Panc1 (cell line): ENCODE measurements at regions not wholly inside any gene's neighbourhood (a gene's known extent, or its start where the extent isn't known, plus 50 kb on each side); places are given as distances from the start of the nearest gene placed in this dataset.

Experiments
- ATAC-seq: fragments of 200-7000 bp; cut with Tn5 transposase; 2 replicates; pipeline ENCODE4 v1.9.1; 2020; ENCODE audit warnings: mild to moderate bottlenecking, moderate library complexity
- BruUV-seq: library from RNA; stranded (reverse); fragments of 400-500 nt; replicated peaks from 2 replicates; lab custom pipeline; 2021; lab: Mats Ljungman, UMichigan
- CTCF ChIA-PET: fragments of 300-600 bp; sonication (Branson Sonifier 250); formaldehyde crosslinking; loops from one replicate; lab custom pipeline; 2022; ENCODE audit warnings: antibody characterized with exemption; lab: Charles Lee
- POLR2A ChIA-PET: fragments of 300-600 bp; sonication (Branson Sonifier 250); formaldehyde crosslinking; loops from one replicate; lab custom pipeline; 2022; ENCODE audit warnings: antibody characterized with exemption; lab: Charles Lee
- DNase-seq: peaks from one replicate; pipeline ENCODE4 v3.0.0-alpha.2; 2010; ENCODE audit warnings: low read depth, low spot score
- H3K27ac ChIP-seq: 2 replicates; pipeline ENCODE4 v1.5.1; 2011; ENCODE audit warnings: mild to moderate bottlenecking, low read length, inconsistent platforms
- H3K27me3 ChIP-seq: fragments of 200-500 bp; sonication (Bioruptor generic); 2 replicates; pipeline ENCODE4 v1.6.0; 2014; ENCODE audit warnings: low read length, inconsistent platforms; ENCODE audit not compliant: control insufficient read depth, insufficient read depth
- H3K36me3 ChIP-seq: fragments of 200-500 bp; sonication (Bioruptor generic); 2 replicates; pipeline ENCODE4 v1.5.1; 2014; ENCODE audit warnings: inconsistent platforms, mild to moderate bottlenecking, low read length, moderate library complexity; ENCODE audit not compliant: control insufficient read depth, insufficient read depth
- H3K4me1 ChIP-seq: 2 replicates; pipeline ENCODE4 v1.5.1; 2011; ENCODE audit warnings: inconsistent platforms, mild to moderate bottlenecking, low read length, moderate library complexity; ENCODE audit not compliant: control insufficient read depth, insufficient read depth
- H3K4me3 ChIP-seq, 2 experiments: 2 replicates each; pipeline ENCODE4 v1.5.1; 2011 to 2012; ENCODE audit warnings: low read depth in 2 of 2, low read length in 2 of 2, mild to moderate bottlenecking in 2 of 2, inconsistent platforms in 1 of 2, moderate library complexity in 1 of 2
- H3K9me3 ChIP-seq: fragments of 200-500 bp; sonication (Bioruptor generic); 2 replicates; pipeline ENCODE4 v1.5.1; 2014; ENCODE audit warnings: low read depth, mild to moderate bottlenecking, inconsistent platforms, low read length, moderate library complexity; ENCODE audit not compliant: control insufficient read depth, insufficient read depth
- CTCF ChIP-seq: fragments of 450-650 bp; IDR thresholded peaks from 2 replicates; pipeline ENCODE4 v1.5.1; 2017; ENCODE audit warnings: mild to moderate bottlenecking
- POLR2AphosphoS5 ChIP-seq: IDR thresholded peaks from 2 replicates; pipeline ENCODE4 v1.6.1; 2012; ENCODE audit warnings: mild to moderate bottlenecking, low read depth, low read length, moderate library complexity
- SIN3A ChIP-seq: IDR thresholded peaks from 2 replicates; pipeline ENCODE4 v1.6.1; 2012; ENCODE audit warnings: low read depth, mild to moderate bottlenecking, low read length, moderate library complexity, borderline replicate concordance; ENCODE audit not compliant: insufficient read depth
- TCF7L2 ChIP-seq: IDR thresholded peaks from 2 replicates; pipeline ENCODE4 v1.6.1; 2011; ENCODE audit warnings: mild to moderate bottlenecking, low read depth, low read length, inconsistent platforms
- in situ Hi-C: cut with HindIII; loops from 2 replicates; pipeline ENCODE4 v1.10.0; 2016; ENCODE audit warnings: low sequenced_read_pairs, low pct_unique_long_range_greater_than_20kb
- intact Hi-C: fragments of 100-400 bp; cut with micrococcal nuclease; formaldehyde crosslinking; loops from one replicate; pipeline ENCODE4 v1.10.0; 2022; ENCODE audit not compliant: unreplicated experiment
- TF ChIP-seq, protein P1 (sequence below), 2 experiments: IDR thresholded peaks; 2 replicates each; pipeline ENCODE4 v1.6.1; 2011 to 2012; ENCODE audit warnings: low read depth in 2 of 2, control low read depth in 1 of 2, low read length in 1 of 2, mild to moderate bottlenecking in 1 of 2, moderate library complexity in 1 of 2; ENCODE audit not compliant: insufficient read depth in 1 of 2

DNA sequence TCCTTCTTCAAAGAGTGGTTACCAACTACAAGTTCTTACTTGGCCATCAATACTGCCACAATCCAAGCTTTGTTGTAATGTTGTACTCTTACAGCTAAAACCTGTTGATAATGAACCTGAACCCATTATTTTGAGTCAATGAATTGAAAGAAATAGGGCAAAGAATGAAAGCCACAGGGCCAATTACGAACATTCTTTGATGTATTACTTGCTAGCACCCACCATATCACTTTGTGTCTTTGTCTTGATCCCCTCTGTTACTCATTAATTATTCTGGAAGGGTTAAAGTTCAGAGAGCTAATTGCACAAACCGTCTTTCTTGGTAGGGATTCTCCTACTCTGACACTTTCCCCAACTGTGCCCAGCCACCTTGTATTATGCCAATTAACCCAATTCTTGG lies 53.2 kb upstream of the TFEC start:
- no peaks in the 10 kb centered on the region for H3K9me3 ChIP-seq
- H3K36me3 ChIP-seq = no peaks in the 10 kb centered on the region
- in situ Hi-C loops = no loop called here
- DNase-seq (no peak), ATAC-seq (no peak)
- TF ChIP-seq TCF7L2 (no peak), POLR2AphosphoS5 (no peak), SIN3A (no peak), CTCF (no peak)
- TF ChIP-seq, protein P1, sequence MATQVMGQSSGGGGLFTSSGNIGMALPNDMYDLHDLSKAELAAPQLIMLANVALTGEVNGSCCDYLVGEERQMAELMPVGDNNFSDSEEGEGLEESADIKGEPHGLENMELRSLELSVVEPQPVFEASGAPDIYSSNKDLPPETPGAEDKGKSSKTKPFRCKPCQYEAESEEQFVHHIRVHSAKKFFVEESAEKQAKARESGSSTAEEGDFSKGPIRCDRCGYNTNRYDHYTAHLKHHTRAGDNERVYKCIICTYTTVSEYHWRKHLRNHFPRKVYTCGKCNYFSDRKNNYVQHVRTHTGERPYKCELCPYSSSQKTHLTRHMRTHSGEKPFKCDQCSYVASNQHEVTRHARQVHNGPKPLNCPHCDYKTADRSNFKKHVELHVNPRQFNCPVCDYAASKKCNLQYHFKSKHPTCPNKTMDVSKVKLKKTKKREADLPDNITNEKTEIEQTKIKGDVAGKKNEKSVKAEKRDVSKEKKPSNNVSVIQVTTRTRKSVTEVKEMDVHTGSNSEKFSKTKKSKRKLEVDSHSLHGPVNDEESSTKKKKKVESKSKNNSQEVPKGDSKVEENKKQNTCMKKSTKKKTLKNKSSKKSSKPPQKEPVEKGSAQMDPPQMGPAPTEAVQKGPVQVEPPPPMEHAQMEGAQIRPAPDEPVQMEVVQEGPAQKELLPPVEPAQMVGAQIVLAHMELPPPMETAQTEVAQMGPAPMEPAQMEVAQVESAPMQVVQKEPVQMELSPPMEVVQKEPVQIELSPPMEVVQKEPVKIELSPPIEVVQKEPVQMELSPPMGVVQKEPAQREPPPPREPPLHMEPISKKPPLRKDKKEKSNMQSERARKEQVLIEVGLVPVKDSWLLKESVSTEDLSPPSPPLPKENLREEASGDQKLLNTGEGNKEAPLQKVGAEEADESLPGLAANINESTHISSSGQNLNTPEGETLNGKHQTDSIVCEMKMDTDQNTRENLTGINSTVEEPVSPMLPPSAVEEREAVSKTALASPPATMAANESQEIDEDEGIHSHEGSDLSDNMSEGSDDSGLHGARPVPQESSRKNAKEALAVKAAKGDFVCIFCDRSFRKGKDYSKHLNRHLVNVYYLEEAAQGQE (IDR thresholded peaks at IDR 0.05; ENCODE audit: insufficient read depth in 1 of 2, low read depth in 2 of 2, low read length in 1 of 2) = no peak
- no peak overlapping the region for H3K4me3 ChIP-seq
- no TSS peak for BruUV-seq
- intact Hi-C loops = no loop called here
- no peaks in the 10 kb centered on the region for H3K4me1 ChIP-seq
- POLR2A ChIA-PET = interaction anchor here (0.6 kb wide), 1 partner anchor 21 kb away, joined by 8 read pairs; no protein-coding TSS in a partner anchor
- CTCF ChIA-PET = no interaction called here
- H3K27ac ChIP-seq = no peak overlapping the region
- no peaks in the 10 kb centered on the region for H3K27me3 ChIP-seq

DNA sequence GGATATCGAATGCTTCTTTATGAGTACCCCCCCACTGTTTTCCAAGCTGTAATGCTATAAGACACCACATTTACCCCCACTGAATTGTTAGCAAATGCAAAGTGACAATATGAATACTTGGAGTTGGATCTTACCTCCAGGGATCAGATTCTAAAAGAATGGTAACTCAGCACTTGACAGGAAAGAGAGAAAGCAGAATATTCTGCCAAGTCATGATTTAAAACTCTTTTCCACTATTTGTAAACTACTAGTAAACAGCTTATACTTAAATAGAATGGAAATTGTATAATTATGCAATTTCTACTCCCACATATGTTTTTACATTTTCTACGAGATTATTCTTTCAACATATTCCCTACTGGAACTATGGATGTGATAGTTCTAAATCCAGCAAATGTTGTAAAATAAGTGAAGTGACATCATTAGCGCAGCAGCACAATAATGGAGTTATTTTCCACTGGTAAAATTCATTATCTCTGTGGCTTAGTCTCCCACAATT lies 56.0 kb upstream of the TFEC start:
- POLR2A ChIA-PET = no interaction called here
- in situ Hi-C loops (no loop called here), intact Hi-C loops (no loop called here)
- H3K27ac ChIP-seq = no peak overlapping the region
- H3K9me3 ChIP-seq = no peaks in the 10 kb centered on the region
- no peak for DNase-seq
- TF ChIP-seq TCF7L2 (no peak), CTCF (no peak), POLR2AphosphoS5 (no peak), SIN3A (no peak)
- TF ChIP-seq, protein P1 (IDR thresholded peaks at IDR 0.05; ENCODE audit: insufficient read depth in 1 of 2, low read depth in 2 of 2, low read length in 1 of 2) = no peak
- CTCF ChIA-PET = no interaction called here
- no TSS peak for BruUV-seq
- H3K27me3 ChIP-seq = no peaks in the 10 kb centered on the region
- no peak for ATAC-seq
- H3K4me3 ChIP-seq = no peak overlapping the region
- H3K36me3 ChIP-seq = no peaks in the 10 kb centered on the region
- no peaks in the 10 kb centered on the region for H3K4me1 ChIP-seq
